AG09309 (cell line): ENCODE measurements at regions not wholly inside any gene's neighbourhood (a gene's known extent, or its start where the extent isn't known, plus 50 kb on each side); places are given as distances from the start of the nearest gene placed in this dataset.

Experiments
- DNase-seq: peaks from one replicate; pipeline ENCODE4 v3.0.0-alpha.2; 2010; ENCODE audit warnings: low read depth
- H3K4me3 ChIP-seq: 2 replicates; pipeline ENCODE4 v1.5.1; 2011; ENCODE audit warnings: mild to moderate bottlenecking, low read depth, low read length, moderate library complexity; ENCODE audit not compliant: control insufficient read depth
- CTCF ChIP-seq: IDR thresholded peaks from 2 replicates; pipeline ENCODE4 v1.5.1; 2011; ENCODE audit warnings: mild to moderate bottlenecking, low read depth, low read length, inconsistent platforms; ENCODE audit not compliant: insufficient read depth, control insufficient read depth; ENCODE audit errors: missing control alignments

- no peak for DNase-seq
- no peak overlapping the region for H3K4me3 ChIP-seq
- no peak for TF ChIP-seq CTCF
These were observed 132.9 kb downstream of the ADRA2A start for GRCh38 chr10:111209692-111210091.

- no peak overlapping the region for H3K4me3 ChIP-seq
- DNase-seq: no peak
- TF ChIP-seq CTCF: no peak
These were observed 134.4 kb downstream of the ADRA2A start for GRCh38 chr10:111211241-111211640.

GRCh38 chr10:111211706-111212105 is 134.9 kb downstream of the ADRA2A start:
- no peak overlapping the region for H3K4me3 ChIP-seq
- peak; percentile 34 for DNase-seq
- TF ChIP-seq CTCF: no peak

GRCh38 chr10:111221682-111222480 is 145.1 kb downstream of the ADRA2A start:
- DNase-seq: no peak
- H3K4me3 ChIP-seq: no peak overlapping the region
- no peak for TF ChIP-seq CTCF

GRCh38 chr10:111222961-111223360 is 146.1 kb downstream of the ADRA2A start:
- no peak for DNase-seq
- H3K4me3 ChIP-seq: no peak overlapping the region
- no peak for TF ChIP-seq CTCF

- TF ChIP-seq CTCF: no peak
- DNase-seq: no peak
- no peak overlapping the region for H3K4me3 ChIP-seq
These were observed 154.9 kb downstream of the ADRA2A start for GRCh38 chr10:111231779-111232178.
